PC-3 (cell line): ENCODE measurements at regions not wholly inside any gene's neighbourhood (a gene's known extent, or its start where the extent isn't known, plus 50 kb on each side); places are given as distances from the start of the nearest gene placed in this dataset.

ENCODE experiments used
- EZH2phosphoT487 ChIP-seq: fragments of 300-600 bp; sonication (generic); IDR thresholded peaks from 2 replicates; pipeline ENCODE4 v1.6.1; 2018; ENCODE audit warnings: mild to moderate bottlenecking, antibody characterized with exemption, low read length, borderline replicate concordance
- TF ChIP-seq, protein P1 (sequence below): fragments of 300-600 bp; sonication (generic); conservative IDR thresholded peaks from 2 replicates; pipeline ENCODE4 v1.5.1; 2017; ENCODE audit warnings: antibody characterized with exemption, low read depth, mild to moderate bottlenecking, low read length

GRCh38 chr12:59173695-59174094 is 253.4 kb upstream of the LRIG3 start:
- TF ChIP-seq, protein P1, sequence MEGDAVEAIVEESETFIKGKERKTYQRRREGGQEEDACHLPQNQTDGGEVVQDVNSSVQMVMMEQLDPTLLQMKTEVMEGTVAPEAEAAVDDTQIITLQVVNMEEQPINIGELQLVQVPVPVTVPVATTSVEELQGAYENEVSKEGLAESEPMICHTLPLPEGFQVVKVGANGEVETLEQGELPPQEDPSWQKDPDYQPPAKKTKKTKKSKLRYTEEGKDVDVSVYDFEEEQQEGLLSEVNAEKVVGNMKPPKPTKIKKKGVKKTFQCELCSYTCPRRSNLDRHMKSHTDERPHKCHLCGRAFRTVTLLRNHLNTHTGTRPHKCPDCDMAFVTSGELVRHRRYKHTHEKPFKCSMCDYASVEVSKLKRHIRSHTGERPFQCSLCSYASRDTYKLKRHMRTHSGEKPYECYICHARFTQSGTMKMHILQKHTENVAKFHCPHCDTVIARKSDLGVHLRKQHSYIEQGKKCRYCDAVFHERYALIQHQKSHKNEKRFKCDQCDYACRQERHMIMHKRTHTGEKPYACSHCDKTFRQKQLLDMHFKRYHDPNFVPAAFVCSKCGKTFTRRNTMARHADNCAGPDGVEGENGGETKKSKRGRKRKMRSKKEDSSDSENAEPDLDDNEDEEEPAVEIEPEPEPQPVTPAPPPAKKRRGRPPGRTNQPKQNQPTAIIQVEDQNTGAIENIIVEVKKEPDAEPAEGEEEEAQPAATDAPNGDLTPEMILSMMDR, result peak; percentile 48
- no peak for TF ChIP-seq EZH2phosphoT487
